ENCODE measurements at regions not wholly inside any gene's neighbourhood (a gene's known extent, or its start where the extent isn't known, plus 50 kb on each side); places are given as distances from the start of the nearest gene placed in this dataset.

- H3K4me3 ChIP-seq (ENCODE audit: low read depth, low read length), result no peak overlapping the region
- ChIA-PET CTCF (no interaction called here), POLR2A (no interaction called here)
- no peak for DNase-seq (ENCODE audit: low read depth, low spot score)
- no peak for TF ChIP-seq CTCF (IDR thresholded peaks at IDR 0.05; ENCODE audit: insufficient read depth, low read length, missing control alignments)
Measured at GRCh38 chr13:61040181-61040580, 375.5 kb downstream of the PCDH20 start.

- DNase-seq (ENCODE audit: low read depth, low spot score), result no peak
- CTCF ChIA-PET, result no interaction called here
- no peak for TF ChIP-seq CTCF (IDR thresholded peaks at IDR 0.05; ENCODE audit: insufficient read depth, low read length, missing control alignments)
- H3K4me3 ChIP-seq (ENCODE audit: low read depth, low read length), result no peak overlapping the region
- POLR2A ChIA-PET, result no interaction called here
Measured at GRCh38 chr13:61039302-61039701, 376.3 kb downstream of the PCDH20 start.

GRCh38 chr13:61036715-61037114, 378.9 kb downstream of the PCDH20 start:
- POLR2A ChIA-PET, result no interaction called here
- TF ChIP-seq CTCF (IDR thresholded peaks at IDR 0.05; ENCODE audit: insufficient read depth, low read length, missing control alignments), result no peak
- DNase-seq (ENCODE audit: low read depth, low spot score), result no peak
- H3K4me3 ChIP-seq (ENCODE audit: low read depth, low read length), result no peak overlapping the region
- CTCF ChIA-PET, result no interaction called here

GRCh38 chr13:61030445-61030844, 385.2 kb downstream of the PCDH20 start:
- no peak overlapping the region for H3K4me3 ChIP-seq (ENCODE audit: low read depth, low read length)
- no peak for DNase-seq (ENCODE audit: low read depth, low spot score)
- no peak for TF ChIP-seq CTCF (IDR thresholded peaks at IDR 0.05; ENCODE audit: insufficient read depth, low read length, missing control alignments)
- ChIA-PET CTCF (no interaction called here), POLR2A (no interaction called here)

- no peak for DNase-seq (ENCODE audit: low read depth, low spot score)
- ChIA-PET POLR2A (no interaction called here), CTCF (no interaction called here)
- no peak for TF ChIP-seq CTCF (IDR thresholded peaks at IDR 0.05; ENCODE audit: insufficient read depth, low read length, missing control alignments)
- no peak overlapping the region for H3K4me3 ChIP-seq (ENCODE audit: low read depth, low read length)
Measured at GRCh38 chr13:61029064-61029463, 386.6 kb downstream of the PCDH20 start.

GRCh38 chr13:61024046-61024445, 391.6 kb downstream of the PCDH20 start:
- ChIA-PET CTCF (no interaction called here), POLR2A (no interaction called here)
- H3K4me3 ChIP-seq (ENCODE audit: low read depth, low read length), result no peak overlapping the region
- TF ChIP-seq CTCF (IDR thresholded peaks at IDR 0.05; ENCODE audit: insufficient read depth, low read length, missing control alignments), result no peak
- DNase-seq (ENCODE audit: low read depth, low spot score), result no peak

All from AG04449 (cell line).